GM11168 (cell line): ENCODE measurements at regions not wholly inside any gene's neighbourhood (a gene's known extent, or its start where the extent isn't known, plus 50 kb on each side); places are given as distances from the start of the nearest gene placed in this dataset.

Experiments used
- in situ Hi-C: fragments of 300-500 bp; cut with MboI; formaldehyde crosslinking; loops from one replicate; pipeline ENCODE4 v1.12.0; 2022; ENCODE audit warnings: low sequenced_read_pairs; ENCODE audit not compliant: unreplicated experiment

DNA sequence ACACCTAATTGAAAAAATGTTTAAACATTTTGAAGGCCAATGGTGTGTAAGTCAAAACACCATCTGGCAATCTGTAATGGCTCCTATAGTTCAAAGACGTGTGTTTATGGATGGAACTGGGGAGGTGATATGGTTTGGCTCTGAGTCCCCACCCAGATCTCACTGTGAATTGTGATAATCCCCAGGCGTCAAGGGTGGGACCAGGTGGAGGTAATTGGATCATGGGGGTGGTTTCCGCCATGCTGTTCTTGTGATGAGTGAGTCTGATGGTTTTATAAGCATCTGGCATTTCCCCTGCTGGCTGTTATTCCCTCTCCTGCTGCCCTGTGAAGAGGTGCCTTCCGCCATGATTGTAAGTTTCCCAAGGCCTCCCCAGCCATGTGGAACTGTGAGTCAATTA lies 52.2 kb downstream of the ADRA2C start:
- in situ Hi-C loops: no loop called here

DNA sequence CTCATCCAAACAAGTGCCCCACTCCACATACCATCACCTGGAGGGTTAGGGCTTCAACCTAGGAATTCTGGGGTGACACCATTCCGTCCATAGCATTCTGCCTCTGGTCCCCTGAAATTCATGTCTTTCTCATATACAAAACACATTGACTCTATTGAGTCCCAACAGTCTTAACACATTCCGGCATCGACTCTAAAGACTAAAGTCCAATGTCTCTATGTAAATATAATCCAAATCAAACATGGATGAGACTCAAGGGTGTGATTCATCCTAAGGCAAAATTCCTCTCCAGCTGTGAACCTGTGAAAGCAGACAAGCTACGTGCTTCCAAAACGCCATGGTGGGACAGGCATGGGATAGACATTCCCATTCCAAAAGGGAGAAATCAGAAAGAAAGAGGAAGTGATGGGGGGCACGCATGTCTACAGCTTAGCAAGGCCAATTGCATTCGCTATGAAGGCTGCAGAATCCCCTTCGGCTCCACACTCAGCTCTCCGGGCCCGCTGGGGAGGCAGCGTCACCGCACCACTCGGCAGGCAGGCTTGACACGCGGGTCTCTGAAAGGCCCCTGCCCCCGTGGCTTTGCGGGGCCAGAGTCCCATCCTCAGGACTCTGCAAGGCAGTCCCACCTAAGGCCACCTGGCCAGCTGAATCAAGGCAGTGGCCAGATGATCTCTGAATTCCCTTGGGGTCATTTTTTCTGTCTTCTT lies 53.2 kb downstream of the ADRA2C start:
- in situ Hi-C loops: no loop called here

DNA sequence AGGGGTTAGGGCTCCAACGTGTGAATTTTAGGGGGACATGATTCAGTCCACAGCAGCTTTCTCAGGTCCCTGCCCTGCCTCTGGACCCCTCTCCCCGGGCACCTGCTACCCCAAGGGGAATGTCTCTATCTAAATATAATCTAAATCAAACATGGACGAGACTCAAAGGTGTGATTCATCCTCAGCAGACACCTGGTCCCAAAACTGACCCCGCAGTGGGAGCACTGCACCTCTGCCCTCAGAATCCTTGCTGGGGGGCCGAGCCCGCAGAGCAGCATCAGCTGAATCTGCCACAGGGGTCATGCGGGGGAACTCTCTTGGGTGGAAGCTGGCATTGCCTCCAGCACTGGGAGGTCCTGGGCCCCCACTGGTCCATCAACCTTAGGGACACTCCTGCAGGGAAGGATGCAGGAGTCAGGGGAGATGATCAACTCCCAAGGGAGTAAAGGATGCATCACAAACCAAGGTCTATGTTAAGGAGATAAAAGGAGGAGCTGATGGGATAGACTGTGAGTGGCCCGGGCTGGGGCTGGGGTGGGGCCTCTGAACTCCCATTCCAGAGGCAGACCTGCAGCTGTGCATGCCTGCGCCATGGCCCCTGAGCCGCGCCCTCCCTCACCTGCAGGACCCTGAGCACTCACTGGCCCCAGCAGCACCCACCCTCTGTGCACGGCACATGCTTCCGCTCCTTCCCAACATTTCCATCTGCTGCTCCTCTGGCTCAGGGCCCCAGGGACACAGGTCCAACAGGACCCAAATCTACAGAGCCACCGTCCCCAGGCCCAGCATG lies 54.0 kb downstream of the ADRA2C start:
- in situ Hi-C loops: no loop called here

DNA sequence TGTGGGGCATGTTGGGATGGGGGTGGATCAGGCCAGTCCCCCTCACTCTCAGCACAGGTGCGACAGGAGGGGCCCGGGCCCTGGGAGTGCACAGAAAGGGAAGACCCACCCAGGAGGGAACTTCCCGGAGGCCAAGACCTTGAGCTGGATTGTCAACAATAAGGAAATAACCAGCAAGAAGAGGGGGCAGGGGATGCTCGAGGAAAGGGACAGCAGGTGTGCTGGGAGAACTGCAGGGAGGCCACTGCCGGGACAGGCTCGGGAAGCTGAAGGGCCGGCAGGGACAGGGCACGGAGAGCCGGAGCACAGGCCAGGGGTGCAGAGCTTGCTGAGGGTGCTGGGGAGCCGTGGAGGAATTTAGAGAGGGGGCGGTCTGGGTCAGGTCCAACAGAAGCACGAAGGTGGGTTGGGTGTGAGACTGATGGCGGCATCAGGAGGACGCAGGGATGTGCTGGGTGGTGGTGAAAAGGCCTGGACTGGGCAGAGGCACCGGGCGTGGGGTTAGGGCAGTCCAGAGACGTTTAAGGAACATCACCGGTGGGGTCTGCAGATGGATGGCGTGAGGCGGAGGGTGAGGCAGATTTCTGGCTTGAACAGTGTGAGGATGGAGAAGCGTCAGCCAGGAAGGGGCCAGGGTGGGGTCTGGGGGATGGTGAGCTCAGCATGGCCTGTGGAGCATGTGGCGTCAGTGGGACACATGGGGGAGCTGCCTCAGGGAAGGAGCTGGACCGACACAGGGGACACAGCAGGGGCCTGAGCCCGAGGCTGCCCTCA lies 54.8 kb downstream of the ADRA2C start:
- in situ Hi-C loops: no loop called here

DNA sequence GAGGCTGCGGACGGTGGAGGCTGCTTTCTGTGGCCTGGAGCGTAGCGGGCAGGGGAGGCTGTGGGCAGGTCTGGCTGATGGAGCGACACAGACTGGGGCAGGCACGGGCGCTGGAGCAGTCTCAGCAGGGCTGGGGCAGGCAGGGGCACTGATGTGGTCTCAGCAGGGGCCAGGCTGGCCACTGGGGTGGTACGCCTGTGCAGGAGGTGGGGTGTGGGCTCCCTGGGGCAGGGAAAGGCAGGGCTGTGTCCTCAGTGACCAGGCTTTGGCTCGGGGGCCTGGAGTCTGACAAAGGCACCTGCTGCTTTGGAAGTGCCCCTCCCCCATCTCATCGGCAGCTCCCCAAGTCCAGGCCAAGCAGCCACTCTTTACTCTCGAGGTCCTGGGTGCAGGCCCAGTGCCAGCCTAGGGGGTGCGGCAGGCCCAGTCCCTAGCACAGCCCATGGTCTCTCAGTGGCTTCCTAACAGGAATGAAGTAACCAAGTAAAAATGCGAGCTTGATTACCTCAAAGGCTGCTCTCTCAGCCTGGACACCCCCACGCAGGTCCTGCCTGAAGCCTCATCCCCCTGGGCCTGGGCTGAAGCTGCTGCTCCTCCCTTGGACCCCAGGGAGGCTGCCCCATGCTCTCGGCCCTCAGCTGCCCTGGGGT lies 55.5 kb downstream of the ADRA2C start:
- in situ Hi-C loops: no loop called here

DNA sequence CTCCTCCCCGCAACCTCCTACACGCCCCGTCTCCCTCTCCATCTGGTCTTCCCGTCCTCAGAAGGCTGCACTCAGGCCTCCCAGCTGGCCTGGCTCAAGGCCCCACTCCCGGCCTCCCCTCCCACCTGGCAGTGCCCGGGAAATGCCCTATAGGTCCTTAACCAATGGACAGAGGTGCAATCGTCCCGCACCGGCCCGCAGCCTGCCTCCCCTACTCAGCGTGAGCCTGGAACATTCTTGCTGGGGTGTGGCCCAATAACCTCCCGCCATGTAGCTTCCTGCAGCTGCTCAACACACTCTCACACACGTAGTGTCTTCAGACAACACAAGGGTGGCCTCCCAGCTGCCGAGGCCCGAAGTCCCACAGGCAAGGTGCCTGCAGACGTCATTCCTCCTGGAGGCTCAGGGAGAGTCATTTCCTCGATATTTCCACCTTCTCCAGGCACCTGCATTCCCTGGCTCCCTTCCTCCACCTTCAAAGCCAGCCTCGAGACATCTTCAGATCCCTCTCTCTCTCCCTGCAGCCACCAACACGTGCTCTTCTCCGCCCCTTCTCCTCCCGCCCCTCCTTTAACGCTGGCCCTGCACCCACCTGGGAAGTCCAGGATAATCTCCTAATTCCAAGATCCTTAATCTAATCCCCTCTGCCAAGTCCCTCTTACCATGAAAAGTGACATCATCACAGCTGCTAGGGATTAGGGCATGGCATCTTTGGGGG lies 56.2 kb downstream of the ADRA2C start:
- in situ Hi-C loops: no loop called here

DNA sequence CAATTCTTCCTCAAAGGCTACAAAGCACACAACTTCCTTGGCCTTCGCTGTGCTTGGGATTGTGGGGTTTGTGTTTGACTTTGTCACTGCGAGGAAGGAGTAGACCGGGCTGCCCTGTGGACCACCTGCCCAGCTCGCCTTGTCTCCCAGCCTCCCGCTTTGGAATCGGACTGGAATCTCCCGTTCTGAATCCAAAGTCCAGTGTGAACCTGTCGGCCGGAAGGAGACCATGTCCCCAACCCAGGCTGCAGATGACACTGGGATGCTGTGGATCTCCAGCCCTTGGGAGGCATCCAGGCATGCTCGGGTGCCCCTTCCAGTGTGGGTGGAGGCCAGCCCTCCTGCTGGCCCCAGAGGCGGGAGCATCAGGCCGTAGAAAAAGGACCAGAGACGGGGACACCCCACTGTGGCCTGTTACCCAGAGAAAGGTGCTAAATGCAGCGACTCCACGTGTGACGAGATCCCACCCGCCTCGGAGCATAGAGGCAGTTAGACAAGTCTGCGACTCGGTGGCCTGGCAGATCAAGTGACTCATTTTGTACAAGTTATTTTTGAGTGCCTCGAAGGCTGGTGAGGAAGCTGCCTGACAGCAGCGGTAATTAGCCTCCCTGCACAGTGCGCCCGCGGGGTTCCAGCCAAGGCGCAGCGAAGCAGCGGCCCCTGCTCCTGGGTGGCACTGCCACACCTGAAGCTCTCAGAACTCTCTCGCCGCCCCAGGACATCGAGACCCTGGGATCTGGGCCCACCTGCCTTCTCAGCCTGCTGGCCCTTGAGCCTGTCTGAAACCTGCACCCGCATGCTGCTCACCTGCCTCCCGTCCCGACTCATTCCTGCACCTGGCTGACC lies 57.5 kb downstream of the ADRA2C start:
- in situ Hi-C loops: no loop called here

DNA sequence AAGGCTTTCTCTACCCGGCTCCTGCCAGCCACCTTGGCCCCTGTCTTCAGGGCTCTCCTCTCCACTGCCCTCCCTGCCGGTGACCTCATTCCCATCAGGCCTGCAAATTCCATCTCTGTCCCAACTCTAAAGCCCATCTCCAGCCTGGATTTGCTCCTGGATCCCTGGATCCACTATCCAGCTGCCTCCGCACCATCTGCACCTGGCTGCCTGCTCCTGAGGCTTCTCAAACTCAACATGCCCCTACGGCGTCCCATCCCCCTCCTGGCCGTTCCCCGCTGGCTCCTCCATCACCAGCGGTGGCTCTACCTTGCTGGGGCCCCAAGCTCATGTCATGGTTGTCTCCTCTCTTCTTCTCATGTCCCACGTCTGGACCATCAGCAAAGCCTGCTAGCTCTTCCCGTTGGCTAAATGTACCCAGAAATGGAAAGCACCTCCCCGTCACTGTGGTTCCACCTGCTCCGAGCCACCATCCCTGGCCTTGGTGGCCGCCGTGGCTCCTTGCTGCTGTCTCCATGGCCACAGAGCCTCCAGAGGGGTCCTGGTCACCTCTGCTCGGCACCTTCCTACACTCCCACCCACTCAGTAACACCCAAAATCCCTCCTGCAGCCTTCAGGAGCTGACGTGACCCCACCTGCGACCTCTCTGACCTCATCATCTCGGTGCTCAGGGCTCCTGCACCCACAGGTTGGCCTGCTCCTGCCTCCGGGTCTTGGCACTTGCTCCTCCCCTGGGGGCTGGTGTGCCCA lies 58.5 kb downstream of the ADRA2C start:
- in situ Hi-C loops: no loop called here

DNA sequence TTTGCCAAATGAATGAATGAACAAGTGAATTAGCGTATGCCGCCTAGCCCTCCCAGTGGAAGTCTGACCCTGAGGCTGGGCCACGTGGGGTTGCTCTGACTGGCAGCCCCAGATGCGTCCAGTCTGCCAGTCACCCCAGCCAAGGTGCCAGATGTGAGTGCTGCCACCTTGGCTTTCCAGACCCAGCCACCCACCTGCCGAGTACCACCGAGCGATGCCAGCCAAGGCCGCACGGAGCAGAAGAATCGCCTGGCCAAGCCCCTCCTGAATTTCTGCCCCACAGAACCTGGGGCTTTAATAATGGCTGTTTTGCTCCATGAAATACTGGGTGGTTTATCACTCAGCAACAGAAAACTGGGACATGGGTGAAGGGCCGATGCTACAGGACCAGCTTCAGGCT lies 59.3 kb downstream of the ADRA2C start:
- in situ Hi-C loops: no loop called here

DNA sequence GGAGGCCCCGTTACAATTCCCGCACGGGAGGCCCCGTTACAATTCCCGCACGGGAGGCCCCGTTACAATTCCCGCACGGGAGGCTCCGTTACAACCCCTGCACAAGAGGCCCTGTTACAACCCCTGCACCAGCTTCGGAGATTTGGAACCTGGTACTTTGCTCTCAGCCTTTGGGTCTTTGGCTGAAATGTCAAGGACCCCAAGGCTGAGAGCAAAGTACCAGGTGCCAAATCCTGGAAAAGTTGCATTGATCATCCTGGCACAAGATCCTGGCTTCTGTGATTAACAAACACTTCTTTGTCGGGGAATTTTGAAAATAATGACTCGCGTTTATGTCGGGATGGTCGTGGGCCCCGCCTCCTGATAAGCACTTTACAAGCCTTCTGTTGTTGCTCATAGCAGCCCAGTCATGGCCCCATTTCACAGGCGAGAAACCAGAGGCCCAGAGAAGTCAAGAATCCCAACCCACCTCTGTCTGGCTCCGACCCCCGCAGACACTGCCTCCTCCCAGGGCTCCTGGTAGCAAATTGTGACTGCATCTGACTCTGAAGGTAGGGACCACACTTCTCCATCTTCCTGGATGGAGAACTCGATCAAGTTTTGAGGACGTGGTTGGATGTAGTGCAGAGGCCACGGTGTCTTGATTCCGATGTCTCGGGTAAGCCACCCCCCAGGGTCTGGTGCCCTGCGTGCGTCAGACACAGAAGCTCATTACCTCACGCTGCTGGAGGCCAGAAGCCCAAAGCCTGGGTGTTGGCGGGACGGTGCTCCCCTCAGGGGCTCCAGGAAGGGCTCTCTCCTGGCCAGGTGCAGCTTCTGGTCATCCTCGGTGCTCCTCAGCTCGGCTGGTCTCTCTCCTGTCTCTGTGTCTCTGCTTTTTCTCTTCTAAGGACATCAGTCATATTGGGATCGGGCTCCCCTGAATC lies 60.3 kb downstream of the ADRA2C start:
- in situ Hi-C loops: no loop called here

DNA sequence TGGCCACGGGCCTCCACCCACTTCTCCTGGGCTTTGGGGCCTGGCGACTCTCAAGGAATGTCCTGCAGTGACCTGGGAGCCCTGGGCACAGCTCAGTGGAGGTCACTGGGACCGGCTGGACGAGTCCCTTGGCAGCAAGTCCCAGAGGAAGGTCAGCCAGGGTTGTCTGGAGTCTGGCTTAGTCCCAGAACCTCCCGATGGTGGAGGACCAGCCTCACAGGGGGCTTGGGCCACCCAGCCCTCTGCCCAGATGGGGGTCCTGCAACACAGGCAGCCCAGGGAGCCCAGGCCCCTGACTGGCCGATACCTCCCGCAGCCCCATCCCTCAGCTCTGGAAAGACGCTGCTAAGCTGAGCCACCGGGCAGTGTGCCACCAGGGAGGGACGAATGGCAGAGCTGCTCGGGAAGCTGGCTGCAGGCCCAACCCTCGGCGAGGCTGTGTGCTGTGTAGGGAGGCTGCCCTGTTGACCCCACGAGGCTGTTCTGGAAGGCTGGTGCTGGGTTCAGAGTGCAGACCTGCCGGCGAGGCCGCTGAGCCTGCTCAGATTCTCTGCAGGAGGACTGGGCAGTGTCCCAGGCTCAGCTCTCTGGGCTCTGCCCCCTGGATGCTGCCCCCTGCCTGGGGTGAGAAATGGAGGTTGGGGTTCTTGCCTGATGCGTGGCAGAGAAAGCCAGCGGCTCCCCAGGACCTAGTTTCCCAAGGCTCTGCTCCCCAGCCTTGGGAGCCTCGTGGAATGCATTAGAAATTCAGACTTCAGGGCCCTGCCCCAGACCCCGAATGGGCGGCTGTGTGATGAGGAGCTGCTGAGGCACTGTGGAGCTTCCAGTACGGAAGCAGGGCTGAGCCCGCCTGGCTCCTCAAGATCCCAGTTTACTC lies 61.7 kb downstream of the ADRA2C start:
- in situ Hi-C loops: no loop called here

DNA sequence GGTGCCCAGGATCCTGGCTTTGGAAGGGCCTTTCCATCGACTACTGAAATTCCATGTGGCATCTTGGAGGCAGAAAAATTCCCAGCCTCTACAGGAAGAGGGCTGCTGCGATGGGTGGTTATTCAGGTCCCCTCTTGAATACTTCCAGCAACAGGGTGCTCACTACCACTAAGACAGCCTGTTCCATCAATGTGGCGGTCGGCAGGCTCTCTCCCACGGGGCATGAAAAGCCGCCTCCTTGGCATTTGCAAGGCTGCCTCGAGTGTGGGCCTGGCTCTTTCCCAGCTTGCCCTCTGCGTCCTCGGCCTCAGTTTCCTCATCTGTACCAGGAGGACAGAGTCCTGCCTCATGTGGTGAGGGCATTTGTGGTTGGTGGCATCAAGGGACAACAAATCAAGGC lies 62.4 kb downstream of the ADRA2C start:
- in situ Hi-C loops: no loop called here

DNA sequence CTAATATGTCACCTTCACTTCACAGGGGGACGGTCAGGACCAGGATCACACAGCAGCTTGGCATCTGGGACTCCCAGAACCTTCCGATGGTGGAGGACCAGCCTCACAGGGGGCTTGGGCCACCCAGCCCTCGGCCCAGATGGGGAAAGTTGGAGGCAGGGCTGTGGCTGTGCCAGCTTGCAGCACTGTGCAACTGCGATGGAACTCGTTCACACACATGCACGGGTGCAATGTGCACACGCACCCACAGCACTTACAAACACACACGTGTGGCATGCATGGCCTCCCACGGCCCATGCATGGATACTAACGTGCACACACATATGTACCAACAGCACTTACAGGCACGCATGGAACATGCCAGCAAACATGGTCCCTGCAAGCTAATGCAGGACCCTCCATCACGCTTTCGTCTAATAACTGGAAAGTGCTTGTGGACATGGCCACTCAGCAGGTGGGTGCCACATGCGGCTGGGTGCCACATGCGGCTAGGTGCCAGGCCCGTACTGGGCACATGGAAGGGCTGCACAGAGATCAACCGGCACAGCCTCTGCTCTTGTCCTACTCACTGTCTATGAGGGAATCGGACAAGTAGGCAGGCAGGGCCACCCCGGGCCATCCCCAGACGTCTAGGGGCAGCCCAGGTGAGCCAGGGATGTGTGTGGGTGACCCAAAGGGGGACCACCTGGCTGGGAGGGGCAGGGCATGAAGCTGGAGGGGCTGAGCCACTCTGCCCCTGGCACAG lies 63.2 kb downstream of the ADRA2C start:
- in situ Hi-C loops: no loop called here

DNA sequence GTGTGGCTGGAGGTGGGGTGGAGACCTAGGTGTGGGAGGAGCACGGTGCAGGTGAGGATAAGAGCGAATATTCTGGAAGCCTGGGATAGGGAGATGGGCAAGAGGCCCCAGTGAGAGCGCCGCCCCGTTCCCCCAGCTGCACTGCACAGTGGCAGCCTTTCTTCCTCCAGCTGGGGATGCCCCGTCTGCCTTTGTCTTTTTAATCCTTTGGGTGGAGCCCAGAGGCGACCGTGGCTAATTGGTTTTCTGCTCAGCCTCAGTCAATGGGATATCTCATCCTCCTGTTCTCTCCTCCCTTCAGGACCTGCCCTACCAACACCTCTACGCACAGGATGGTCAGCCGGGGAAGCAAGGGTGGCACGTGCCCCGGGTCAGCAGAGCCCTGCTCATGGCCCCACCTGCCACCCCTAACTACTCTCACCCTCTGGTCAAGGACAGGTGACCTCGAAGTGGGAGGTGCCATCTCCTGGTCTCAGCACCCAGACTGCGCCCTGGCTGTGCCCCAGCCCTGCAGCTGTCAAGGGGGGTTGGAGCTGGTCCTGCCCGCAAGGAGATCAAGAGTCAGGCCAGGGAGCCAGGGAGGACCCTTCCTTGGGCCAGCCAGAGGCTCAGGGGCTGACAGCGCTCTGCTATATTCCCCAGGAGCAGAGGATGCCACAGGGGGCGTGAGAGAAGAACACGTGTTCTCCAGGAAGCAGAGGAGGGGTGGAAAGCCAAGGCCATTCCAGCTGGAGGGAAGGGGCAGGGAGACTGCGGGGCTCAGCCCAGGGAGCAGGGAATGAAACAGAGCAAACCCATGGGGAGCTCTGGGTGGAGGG lies 64.0 kb downstream of the ADRA2C start:
- in situ Hi-C loops: no loop called here
